HG03439 (cell line): ENCODE measurements at regions not wholly inside any gene's neighbourhood (a gene's known extent, or its start where the extent isn't known, plus 50 kb on each side); places are given as distances from the start of the nearest gene placed in this dataset.
"Not testable (repeated sequence)": the region's sequence is repeated elsewhere in the genome, so short reads cannot be mapped to it uniquely, and the experiment has no call there.

Source experiments
- ATAC-seq: cut with Tn5 transposase; IDR thresholded peaks from one replicate; pipeline ENCODE4 v1.9.1; 2021; ENCODE audit warnings: mild to moderate bottlenecking, moderate library complexity; ENCODE audit not compliant: unreplicated experiment

GRCh38 chr10:59033622-59034021 lies 142.8 kb upstream of the PHYHIPL start:
- ATAC-seq = no peak

- ATAC-seq = peak; percentile 100
These were observed 140.0 kb upstream of the PHYHIPL start for GRCh38 chr10:59036311-59037017.

GRCh38 chr10:59037018-59037389 lies 139.4 kb upstream of the PHYHIPL start:
- ATAC-seq = no peak

GRCh38 chr10:59037506-59037905 lies 138.9 kb upstream of the PHYHIPL start:
- ATAC-seq = no peak

- ATAC-seq = not testable (repeated sequence)
These were observed 133.1 kb upstream of the PHYHIPL start for GRCh38 chr10:59043358-59043757.

GRCh38 chr10:59047180-59047579 lies 129.3 kb upstream of the PHYHIPL start:
- no peak for ATAC-seq

- ATAC-seq = peak; percentile 96
These were observed 128.4 kb upstream of the PHYHIPL start for GRCh38 chr10:59047957-59048618.

GRCh38 chr10:59053502-59053901 lies 122.9 kb upstream of the PHYHIPL start:
- not testable (repeated sequence) for ATAC-seq

- no peak for ATAC-seq
These were observed 121.4 kb upstream of the PHYHIPL start for GRCh38 chr10:59055045-59055444.

- no peak for ATAC-seq
These were observed 119.1 kb upstream of the PHYHIPL start for GRCh38 chr10:59057345-59057744.

- peak; percentile 64 for ATAC-seq
These were observed 115.6 kb upstream of the PHYHIPL start for GRCh38 chr10:59060852-59061251.

GRCh38 chr10:59063491-59063890 lies 113.0 kb upstream of the PHYHIPL start:
- no peak for ATAC-seq

- no peak for ATAC-seq
These were observed 112.3 kb upstream of the PHYHIPL start for GRCh38 chr10:59064080-59064692.

- no peak for ATAC-seq
These were observed 111.5 kb upstream of the PHYHIPL start for GRCh38 chr10:59064759-59065539.

GRCh38 chr10:59068581-59069191 lies 107.8 kb upstream of the PHYHIPL start:
- ATAC-seq = no peak

- no peak for ATAC-seq
These were observed 104.4 kb upstream of the PHYHIPL start for GRCh38 chr10:59072038-59072437.

- ATAC-seq = no peak
These were observed 102.9 kb upstream of the PHYHIPL start for GRCh38 chr10:59073456-59074053.

GRCh38 chr10:59075576-59075975 lies 100.9 kb upstream of the PHYHIPL start:
- ATAC-seq = no peak

- ATAC-seq = no peak
These were observed 98.6 kb upstream of the PHYHIPL start for GRCh38 chr10:59077855-59078254.

GRCh38 chr10:59078978-59079377 lies 97.5 kb upstream of the PHYHIPL start:
- ATAC-seq = no peak
